HG03521 (cell line): ENCODE measurements at regions not wholly inside any gene's neighbourhood (a gene's known extent, or its start where the extent isn't known, plus 50 kb on each side); places are given as distances from the start of the nearest gene placed in this dataset.
A peak's percentile ranks its signal among the peaks of the same experiment; 100 is the strongest.

Source experiments
- ATAC-seq: cut with Tn5 transposase; IDR thresholded peaks from one replicate; pipeline ENCODE4 v1.9.1; 2021; ENCODE audit warnings: mild to moderate bottlenecking, moderate library complexity; ENCODE audit not compliant: unreplicated experiment

DNA sequence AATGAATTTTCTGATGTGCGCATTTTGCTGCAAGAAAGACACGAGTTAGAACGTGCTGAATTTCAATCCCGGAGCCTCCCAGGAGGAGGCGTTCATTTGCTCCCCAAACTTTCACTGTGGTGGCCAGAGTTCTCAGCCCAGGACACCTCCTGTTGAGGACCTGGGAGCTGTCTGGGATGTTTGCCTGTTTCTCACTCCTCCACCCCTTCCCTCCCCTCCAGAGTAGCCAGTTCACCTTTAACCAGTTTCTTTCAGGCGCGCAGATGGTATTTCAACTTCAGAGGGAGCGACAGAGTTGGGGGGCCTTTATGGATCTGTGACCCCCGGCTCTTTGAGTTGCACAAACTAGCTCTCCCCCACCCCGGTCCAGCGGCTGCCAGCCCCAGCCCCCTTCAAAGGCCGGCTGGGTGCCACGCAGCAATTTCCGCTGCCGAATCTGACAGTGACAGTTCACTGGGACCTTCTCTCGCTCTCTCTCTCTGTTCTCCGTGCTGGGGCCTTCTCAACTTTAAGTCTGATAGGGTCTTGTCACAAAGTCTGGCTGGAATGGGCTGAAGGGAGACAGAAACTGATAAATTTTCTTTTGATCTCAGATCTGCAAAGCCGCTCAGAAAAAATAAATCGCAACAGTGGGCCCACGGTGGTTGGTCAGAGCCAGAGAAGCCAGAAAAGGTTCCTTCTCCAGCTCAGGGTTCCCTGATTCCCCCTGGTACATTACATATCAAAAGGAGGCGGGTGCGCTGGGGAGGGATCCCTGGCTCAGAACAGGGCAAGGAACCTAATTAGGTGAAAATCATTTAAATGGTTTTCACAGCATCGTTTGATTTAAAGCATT, 100.0 kb upstream of the STX18 start:
- no peak for ATAC-seq

GRCh38 chr4:4641254-4641653, 99.4 kb upstream of the STX18 start:
- ATAC-seq = no peak

GRCh38 chr4:4640692-4641091, 98.8 kb upstream of the STX18 start:
- ATAC-seq = no peak

GRCh38 chr4:4639370-4639769, 97.5 kb upstream of the STX18 start:
- ATAC-seq = no peak

- ATAC-seq = peak; percentile 53
Measured at GRCh38 chr4:4637710-4638109, 95.9 kb upstream of the STX18 start.

GRCh38 chr4:4633431-4633830, 91.6 kb upstream of the STX18 start:
- no peak for ATAC-seq

DNA sequence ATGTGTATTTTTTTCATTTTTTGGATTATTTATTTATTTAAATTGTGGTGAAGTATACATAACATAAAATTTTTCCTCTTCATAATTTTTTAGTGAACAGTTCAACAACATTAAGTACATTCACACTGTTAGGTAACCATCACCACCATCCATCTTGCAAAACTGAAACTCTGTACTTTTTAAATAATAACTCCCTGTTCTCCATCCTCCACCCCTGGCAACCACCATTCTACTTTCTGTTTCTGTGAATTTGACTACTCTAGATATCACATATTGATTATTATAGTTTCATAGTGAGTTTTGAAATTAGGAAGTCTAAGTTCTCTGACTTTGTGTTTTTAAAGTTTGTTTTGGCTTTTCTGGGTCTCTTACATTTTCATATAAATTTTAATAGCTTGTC, 89.3 kb upstream of the STX18 start:
- peak; percentile 89 for ATAC-seq

- ATAC-seq = no peak
Measured at GRCh38 chr4:4627906-4628305, 86.1 kb upstream of the STX18 start.

GRCh38 chr4:4627111-4627510, 85.3 kb upstream of the STX18 start:
- ATAC-seq = no peak

GRCh38 chr4:4625488-4625887, 83.6 kb upstream of the STX18 start:
- no peak for ATAC-seq

- ATAC-seq = no peak
Measured at GRCh38 chr4:4624276-4624897, 82.5 kb upstream of the STX18 start.

GRCh38 chr4:4619821-4620220, 78.0 kb upstream of the STX18 start:
- ATAC-seq = no peak

DNA sequence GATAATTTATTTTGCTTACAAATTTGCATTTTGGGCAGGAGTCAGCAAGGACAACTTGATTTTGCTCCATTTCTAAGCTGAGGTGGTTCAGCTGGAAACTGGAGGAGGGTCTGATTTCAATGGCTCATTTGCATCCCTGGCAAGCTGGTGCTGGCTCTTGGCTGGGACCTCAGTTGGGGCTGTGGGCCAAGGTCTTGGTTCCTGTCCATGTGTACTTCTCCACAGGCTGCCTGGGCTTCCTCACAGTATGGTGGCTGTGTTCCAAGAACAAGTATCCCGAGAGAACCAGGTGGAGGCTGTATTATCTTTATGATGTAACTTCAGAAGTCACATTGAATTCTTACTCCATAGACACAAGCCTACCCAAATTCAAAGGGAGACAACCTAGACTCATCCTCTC, 77.0 kb upstream of the STX18 start:
- ATAC-seq = no peak

DNA sequence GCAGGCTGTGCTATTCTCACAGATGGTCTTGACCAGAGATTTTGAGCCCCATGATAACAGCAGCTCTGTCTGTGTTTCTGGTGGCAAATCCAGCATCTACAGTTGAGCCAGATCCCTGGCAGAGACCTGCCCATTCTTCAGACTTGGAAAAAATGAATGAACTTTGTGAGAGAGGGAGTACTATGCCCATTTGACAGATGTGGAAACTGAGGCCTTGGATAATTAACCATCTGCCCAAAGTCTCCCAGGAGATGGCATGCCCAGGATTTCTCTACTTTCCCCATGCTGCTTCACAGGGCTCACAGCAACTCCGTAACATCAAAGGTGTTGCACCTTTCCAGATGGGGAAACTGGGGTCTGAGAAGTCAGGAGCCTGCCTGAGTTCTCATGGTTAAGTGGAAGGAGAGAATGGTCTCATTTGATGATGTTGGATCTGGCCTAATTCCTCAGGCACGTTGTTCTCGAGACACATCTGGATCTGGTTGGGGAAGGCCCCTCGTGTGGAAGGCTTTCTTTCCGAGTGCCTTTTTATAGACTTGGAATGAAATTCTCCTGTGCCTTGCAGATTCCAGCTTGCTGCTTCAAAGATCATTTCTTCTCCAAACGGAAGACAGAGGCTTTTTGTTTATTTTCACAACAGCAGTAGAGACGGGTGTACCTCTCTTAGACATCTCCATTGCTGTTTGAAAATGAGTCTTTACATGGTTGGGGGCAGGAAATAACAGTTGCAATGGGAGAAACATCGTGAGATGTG, 73.3 kb upstream of the STX18 start:
- no peak for ATAC-seq

- no peak for ATAC-seq
Measured at GRCh38 chr4:4613641-4614286, 71.9 kb upstream of the STX18 start.

DNA sequence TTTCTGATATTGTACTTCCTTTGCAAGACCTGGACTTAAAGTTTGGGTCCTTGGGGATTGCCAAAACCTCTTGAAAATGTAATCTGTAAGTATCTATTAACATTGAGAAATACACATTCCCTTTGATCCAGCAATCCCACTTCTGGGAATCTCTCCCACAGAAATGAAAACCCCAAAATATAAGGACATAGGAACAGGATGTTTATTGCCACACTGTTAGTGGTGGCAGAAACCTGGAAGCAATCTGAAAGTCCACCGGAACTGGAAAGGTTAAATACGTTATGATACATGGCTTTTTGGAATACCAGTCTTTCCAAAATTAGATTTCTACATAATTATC, 71.2 kb upstream of the STX18 start:
- no peak for ATAC-seq

GRCh38 chr4:4610672-4611071, 68.8 kb upstream of the STX18 start:
- no peak for ATAC-seq

- ATAC-seq = no peak
Measured at GRCh38 chr4:4609622-4610334, 67.9 kb upstream of the STX18 start.

DNA sequence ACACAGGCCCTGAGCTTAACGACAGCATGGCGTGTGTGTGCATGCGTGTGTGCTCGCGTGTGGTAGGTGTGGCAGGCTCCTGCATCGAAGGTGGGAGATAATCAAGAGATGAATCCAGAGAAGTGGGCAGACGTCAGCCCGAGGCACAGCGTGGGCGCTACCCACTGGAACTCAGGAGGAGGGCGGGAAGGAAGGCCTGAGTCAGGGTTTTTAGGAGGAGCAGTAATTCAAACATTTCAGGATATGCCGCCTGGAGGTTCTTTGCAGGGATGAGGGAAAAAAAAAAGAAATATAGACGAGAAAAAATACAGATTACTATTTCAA, 66.3 kb upstream of the STX18 start:
- no peak for ATAC-seq

DNA sequence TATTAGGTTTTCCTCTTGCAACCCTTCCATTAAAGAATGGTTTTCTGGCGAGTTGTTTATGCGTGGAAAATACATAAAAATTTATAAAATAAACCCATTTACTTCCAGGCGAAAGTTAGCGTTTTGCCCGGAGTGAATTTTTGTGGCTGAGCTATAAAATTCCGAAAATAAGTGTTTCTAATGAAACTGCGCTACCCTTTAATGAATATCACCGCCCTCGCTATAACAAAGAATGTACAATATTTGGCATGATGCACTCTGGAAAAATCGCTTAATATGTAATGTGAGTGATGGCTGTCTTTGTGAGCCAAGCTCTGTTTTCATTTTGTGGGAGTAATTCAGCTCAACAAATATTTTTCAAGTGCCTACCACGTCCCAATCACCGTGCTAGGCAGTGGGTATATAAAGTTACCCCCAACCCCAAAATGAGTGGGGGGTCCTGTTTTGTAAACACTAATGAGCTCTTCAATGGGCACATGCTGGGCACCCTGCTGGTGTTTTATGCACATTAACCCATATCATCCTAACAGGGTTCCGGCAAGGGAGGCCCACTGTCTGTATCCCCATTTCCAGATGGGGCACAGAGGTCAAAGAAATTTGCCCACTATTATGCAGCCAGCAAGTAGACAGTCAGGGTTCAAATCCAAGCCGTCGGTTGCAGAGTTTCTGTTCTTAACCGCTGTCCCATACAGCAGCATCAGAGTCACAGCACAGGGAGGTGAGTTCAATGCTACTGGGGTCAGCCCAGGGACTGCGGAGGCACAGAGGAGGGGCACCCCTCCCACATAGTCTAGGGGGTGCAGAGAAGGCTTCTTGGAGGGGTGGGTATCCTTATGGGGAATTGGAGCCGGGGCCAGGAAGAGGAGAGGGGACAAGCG, 65.7 kb upstream of the STX18 start:
- no peak for ATAC-seq
